Smooth muscle cell (in vitro differentiated cells): ENCODE measurements at regions not wholly inside any gene's neighbourhood (a gene's known extent, or its start where the extent isn't known, plus 50 kb on each side); places are given as distances from the start of the nearest gene placed in this dataset.

Experiments
- DNase-seq: peaks from one replicate; lab custom pipeline; 2025; ENCODE audit not compliant: unreplicated experiment; lab: John Stamatoyannopoulos, UW
- H2AFZ ChIP-seq: fragments of 200-600 bp; sonication (generic); 2 replicates; pipeline ENCODE4 v1.6.0; 2016; ENCODE audit warnings: antibody characterized with exemption, low read depth, mild to moderate bottlenecking
- H3F3A ChIP-seq: fragments of 200-600 bp; sonication (generic); 2 replicates; pipeline ENCODE4 v1.6.0; 2017; ENCODE audit warnings: antibody characterized with exemption, low read depth
- H3K27ac ChIP-seq: fragments of 200-600 bp; sonication (generic); 2 replicates; pipeline ENCODE4 v1.5.1; 2016; ENCODE audit warnings: low read depth, mild to moderate bottlenecking
- H3K27me3 ChIP-seq: fragments of 200-600 bp; sonication (generic); 2 replicates; pipeline ENCODE4 v1.6.1; 2016; ENCODE audit warnings: low read depth, mild to moderate bottlenecking
- H3K36me3 ChIP-seq: fragments of 200-600 bp; sonication (generic); 2 replicates; pipeline ENCODE4 v1.5.1; 2016; ENCODE audit warnings: low read depth
- H3K4me1 ChIP-seq: fragments of 200-600 bp; sonication (generic); 2 replicates; pipeline ENCODE4 v1.5.1; 2016; ENCODE audit warnings: low read depth
- H3K4me2 ChIP-seq: fragments of 200-600 bp; sonication (generic); 2 replicates; pipeline ENCODE4 v1.6.0; 2016; ENCODE audit warnings: mild to moderate bottlenecking
- H3K4me3 ChIP-seq: fragments of 200-600 bp; sonication (generic); 2 replicates; pipeline ENCODE4 v1.5.1; 2016; ENCODE audit warnings: mild to moderate bottlenecking
- H3K79me2 ChIP-seq: fragments of 200-600 bp; sonication (generic); 2 replicates; pipeline ENCODE4 v1.6.0; 2016; ENCODE audit warnings: low read depth, mild to moderate bottlenecking
- H3K9ac ChIP-seq: fragments of 200-600 bp; sonication (generic); 2 replicates; pipeline ENCODE4 v1.6.0; 2016; ENCODE audit warnings: low read depth
- H3K9me3 ChIP-seq: fragments of 200-600 bp; sonication (generic); replicated peaks from 2 replicates; pipeline ENCODE4 v1.5.1; 2016; ENCODE audit warnings: low read depth
- H4K20me1 ChIP-seq: fragments of 200-600 bp; sonication (generic); 2 replicates; pipeline ENCODE4 v1.6.0; 2016; ENCODE audit warnings: low read depth
- WGBS: methylation state at CpG from one replicate; pipeline ENCODE4 v1.1.7; 2016; ENCODE audit warnings: low lambda C conversion rate; 5-methylcytosine and 5-hydroxymethylcytosine counted together
- TF ChIP-seq, protein P1 (sequence below): fragments of 200-600 bp; sonication (generic); IDR thresholded peaks from 2 replicates; pipeline ENCODE4 v1.5.1; 2017; ENCODE audit warnings: borderline replicate concordance, mild to moderate bottlenecking, antibody characterized with exemption; ENCODE audit not compliant: insufficient read depth, poor library complexity, severe bottlenecking

DNA sequence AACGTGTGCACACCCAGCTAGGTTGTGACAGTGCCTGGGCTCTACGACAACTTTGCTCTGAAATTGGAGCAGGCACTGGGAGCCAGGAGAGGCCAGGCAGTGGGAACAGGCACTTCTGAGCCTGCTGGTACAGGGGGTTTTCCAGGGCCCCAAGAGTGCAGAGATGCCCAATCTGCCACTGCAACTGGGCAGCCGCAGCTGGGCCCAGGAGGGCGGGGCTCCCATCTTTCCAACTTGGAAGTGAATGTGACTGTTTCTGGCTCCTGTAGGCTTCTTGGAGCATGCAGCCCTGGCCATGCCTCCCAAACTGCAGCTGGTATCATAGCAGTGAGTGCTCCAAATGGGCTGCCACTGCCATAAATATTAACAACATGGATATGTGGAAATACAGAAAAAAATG lies 465.1 kb upstream of the PABPC4L start:
- no peak overlapping the region for H3K9ac ChIP-seq
- H3K27me3 ChIP-seq: no peaks in the 10 kb centered on the region
- no peak overlapping the region for H3K4me3 ChIP-seq
- no peak overlapping the region for H2AFZ ChIP-seq
- no peaks in the 10 kb centered on the region for H3K4me1 ChIP-seq
- H3K27ac ChIP-seq: no peak overlapping the region
- H3F3A ChIP-seq: no peaks in the 10 kb centered on the region
- no peaks in the 10 kb centered on the region for H3K79me2 ChIP-seq
- TF ChIP-seq, protein P1, sequence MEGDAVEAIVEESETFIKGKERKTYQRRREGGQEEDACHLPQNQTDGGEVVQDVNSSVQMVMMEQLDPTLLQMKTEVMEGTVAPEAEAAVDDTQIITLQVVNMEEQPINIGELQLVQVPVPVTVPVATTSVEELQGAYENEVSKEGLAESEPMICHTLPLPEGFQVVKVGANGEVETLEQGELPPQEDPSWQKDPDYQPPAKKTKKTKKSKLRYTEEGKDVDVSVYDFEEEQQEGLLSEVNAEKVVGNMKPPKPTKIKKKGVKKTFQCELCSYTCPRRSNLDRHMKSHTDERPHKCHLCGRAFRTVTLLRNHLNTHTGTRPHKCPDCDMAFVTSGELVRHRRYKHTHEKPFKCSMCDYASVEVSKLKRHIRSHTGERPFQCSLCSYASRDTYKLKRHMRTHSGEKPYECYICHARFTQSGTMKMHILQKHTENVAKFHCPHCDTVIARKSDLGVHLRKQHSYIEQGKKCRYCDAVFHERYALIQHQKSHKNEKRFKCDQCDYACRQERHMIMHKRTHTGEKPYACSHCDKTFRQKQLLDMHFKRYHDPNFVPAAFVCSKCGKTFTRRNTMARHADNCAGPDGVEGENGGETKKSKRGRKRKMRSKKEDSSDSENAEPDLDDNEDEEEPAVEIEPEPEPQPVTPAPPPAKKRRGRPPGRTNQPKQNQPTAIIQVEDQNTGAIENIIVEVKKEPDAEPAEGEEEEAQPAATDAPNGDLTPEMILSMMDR: no peak
- no peaks in the 10 kb centered on the region for H4K20me1 ChIP-seq
- 97% methylated on average over 4 of the region's 4 CpGs for WGBS
- no peaks in the 10 kb centered on the region for H3K36me3 ChIP-seq
- no peak for DNase-seq
- no peak overlapping the region for H3K4me2 ChIP-seq
- H3K9me3 ChIP-seq: no peaks in the 10 kb centered on the region

DNA sequence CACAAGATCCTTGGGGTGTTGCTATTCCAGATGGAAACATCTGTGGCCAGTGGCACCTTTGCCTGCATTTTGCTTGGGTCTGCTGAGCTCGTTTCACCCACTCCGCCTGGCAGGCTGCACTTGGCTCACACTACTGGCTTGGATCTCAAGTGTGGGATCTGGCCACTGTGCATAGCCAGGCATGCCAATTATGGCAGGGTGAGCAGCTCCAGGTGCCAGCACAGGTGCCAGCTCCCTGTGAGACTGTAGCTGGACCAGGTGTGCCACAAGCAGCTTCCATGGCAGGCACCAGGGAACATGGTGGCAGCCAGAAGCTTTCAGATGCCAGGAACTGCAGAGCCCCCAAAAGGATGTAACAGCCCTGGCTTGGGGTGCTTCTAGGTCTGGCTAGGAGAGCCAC lies 463.8 kb upstream of the PABPC4L start:
- H3F3A ChIP-seq: no peaks in the 10 kb centered on the region
- H3K4me2 ChIP-seq: no peak overlapping the region
- H3K4me3 ChIP-seq: no peak overlapping the region
- no peaks in the 10 kb centered on the region for H3K79me2 ChIP-seq
- no peak for DNase-seq
- H3K36me3 ChIP-seq: no peaks in the 10 kb centered on the region
- no peak overlapping the region for H2AFZ ChIP-seq
- H3K4me1 ChIP-seq: no peaks in the 10 kb centered on the region
- H3K9ac ChIP-seq: no peak overlapping the region
- no peaks in the 10 kb centered on the region for H3K27me3 ChIP-seq
- no peak overlapping the region for H3K27ac ChIP-seq
- 81% methylated on average over 2 of the region's 2 CpGs for whole genome bisulfite sequencing
- H4K20me1 ChIP-seq: no peaks in the 10 kb centered on the region
- no peaks in the 10 kb centered on the region for H3K9me3 ChIP-seq
- TF ChIP-seq, protein P1: no peak

DNA sequence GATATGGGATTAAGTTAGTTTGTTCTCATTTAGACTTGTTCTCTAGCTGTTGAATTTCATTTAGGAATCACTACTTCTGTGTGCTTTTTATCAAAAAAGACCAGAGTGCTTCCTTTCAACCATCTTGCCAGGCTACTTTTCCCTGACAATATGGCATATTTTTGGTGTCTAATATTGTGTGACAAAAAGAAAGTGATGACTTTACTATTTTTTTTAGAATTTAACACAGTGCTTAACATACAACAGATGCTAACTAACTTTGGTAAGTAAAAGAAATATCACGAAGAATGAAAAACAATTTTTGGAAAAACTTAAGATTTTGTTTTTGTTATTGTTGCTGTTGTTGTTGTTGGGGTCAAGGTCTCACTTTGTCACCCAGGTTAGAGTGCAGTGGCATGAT lies 462.2 kb upstream of the PABPC4L start:
- 92% methylated on average over 1 of the region's 1 CpG for WGBS
- Histone ChIP-seq H3F3A (no peaks in the 10 kb centered on the region), H3K79me2 (no peaks in the 10 kb centered on the region)

DNA sequence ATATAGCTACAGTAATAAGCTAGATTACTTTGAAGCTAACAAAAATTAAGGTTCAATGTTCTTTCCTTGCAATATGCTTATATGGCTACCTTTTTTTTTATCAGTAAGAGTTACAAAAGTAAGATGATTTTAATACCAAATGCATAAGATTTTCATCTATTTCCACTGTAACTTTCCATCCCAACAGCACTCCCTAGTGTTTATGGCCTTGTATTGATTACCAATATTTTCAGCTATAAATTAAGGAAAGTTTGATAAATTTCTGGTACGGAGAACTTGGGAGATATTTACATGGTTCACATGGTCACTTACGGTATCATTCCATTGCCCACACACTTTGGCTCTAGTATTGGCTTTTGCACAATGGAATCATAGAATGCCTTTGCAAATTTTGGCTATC lies 448.9 kb upstream of the PABPC4L start:
- no peak for DNase-seq
- Histone ChIP-seq H3K4me1 (no peaks in the 10 kb centered on the region), H3K4me3 (no peak overlapping the region), H3K27me3 (no peaks in the 10 kb centered on the region), H3K36me3 (no peaks in the 10 kb centered on the region), H3K79me2 (no peaks in the 10 kb centered on the region), H3K4me2 (no peak overlapping the region), H4K20me1 (no peaks in the 10 kb centered on the region), H3F3A (no peaks in the 10 kb centered on the region), H3K9ac (no peak overlapping the region), H3K27ac (no peak overlapping the region), H3K9me3 (no peaks in the 10 kb centered on the region), H2AFZ (no peak overlapping the region)
- TF ChIP-seq, protein P1: no peak
- 93% methylated on average over 2 of the region's 2 CpGs for WGBS

More for the DNA sequence above, 462.2 kb upstream of the PABPC4L start:
- no peak for DNase-seq
- no peaks in the 10 kb centered on the region for H3K4me1 ChIP-seq
- no peak overlapping the region for H2AFZ ChIP-seq
- no peaks in the 10 kb centered on the region for H3K9me3 ChIP-seq
- no peak overlapping the region for H3K27ac ChIP-seq
- no peaks in the 10 kb centered on the region for H4K20me1 ChIP-seq
- no peak overlapping the region for H3K4me2 ChIP-seq
- no peaks in the 10 kb centered on the region for H3K27me3 ChIP-seq
- H3K36me3 ChIP-seq: no peaks in the 10 kb centered on the region
- H3K9ac ChIP-seq: no peak overlapping the region
- TF ChIP-seq, protein P1: no peak
- no peak overlapping the region for H3K4me3 ChIP-seq
